ENCODE measurements at regions not wholly inside any gene's neighbourhood (a gene's known extent, or its start where the extent isn't known, plus 50 kb on each side); places are given as distances from the start of the nearest gene placed in this dataset.

GRCh38 chr3:68560728-68561127 is 371.6 kb downstream of the TAFA4 start:
- TF ChIP-seq CTCF (IDR thresholded peaks at IDR 0.05) = no peak
- TF ChIP-seq RXRA (IDR thresholded peaks at IDR 0.05; ENCODE audit: borderline replicate concordance, low read depth) = no peak
- TF ChIP-seq POLR2AphosphoS5 (IDR thresholded peaks at IDR 0.05; ENCODE audit: low read depth, low read length) = no peak
- TF ChIP-seq TAF1 (IDR thresholded peaks at IDR 0.05; ENCODE audit: borderline replicate concordance, low read depth, low read length) = no peak
- TF ChIP-seq MAX (IDR thresholded peaks at IDR 0.05; ENCODE audit: low read depth) = no peak
- no peak for TF ChIP-seq REST (IDR thresholded peaks at IDR 0.05; ENCODE audit: low read depth, low read length)
- no peak for TF ChIP-seq PBX3 (IDR thresholded peaks at IDR 0.05)
